Sigmoid colon (tissue), 6 donors: ENCODE measurements at regions not wholly inside any gene's neighbourhood (a gene's known extent, or its start where the extent isn't known, plus 50 kb on each side); places are given as distances from the start of the nearest gene placed in this dataset.

Experiments used
- DNase-seq: peaks from one replicate; pipeline ENCODE4 v3.0.0-alpha.2; 2019
- H3K27ac ChIP-seq, 4 donors: fragments of 200-600 bp; sonication (generic); one replicate each; pipeline ENCODE4 v1.5.1; 2016 to 2019; ENCODE audit warnings: mild to moderate bottlenecking in 1 of 4
- H3K27me3 ChIP-seq, 3 donors: fragments of 200-600 bp; sonication (generic); one replicate each; pipeline ENCODE4 v1.5.1; 2019; ENCODE audit warnings: mild to moderate bottlenecking in 1 of 3
- H3K36me3 ChIP-seq, 4 donors: fragments of 200-600 bp; sonication (generic); one replicate each; pipeline ENCODE4 v1.5.1; 2016 to 2019
- H3K4me1 ChIP-seq, 4 donors: fragments of 200-600 bp; sonication (generic); one replicate each; pipeline ENCODE4 v1.5.1; 2017 to 2019
- H3K4me3 ChIP-seq, 4 donors: fragments of 200-600 bp; sonication (generic); one replicate each; pipeline ENCODE4 v1.5.1; 2017 to 2019; ENCODE audit warnings: mild to moderate bottlenecking in 2 of 4, moderate library complexity in 1 of 4
- H3K9me3 ChIP-seq, 4 donors: fragments of 200-600 bp in 3 of 4; sonication (generic) in 3 of 4; one replicate each; pipeline versions ENCODE4 v1.5.1 to v1.6.1; 2013 to 2019
- EP300 ChIP-seq, 4 donors: sonication (generic); formaldehyde crosslinking; IDR thresholded peaks; one replicate each; pipeline ENCODE4 v1.6.1; 2017; ENCODE audit warnings: antibody characterized with exemption in 4 of 4
- POLR2A ChIP-seq, 2 donors: fragments of 450-650 bp; IDR thresholded peaks; one replicate each; pipeline ENCODE4 v1.6.1; 2016; ENCODE audit warnings: antibody characterized with exemption in 2 of 2, mild to moderate bottlenecking in 2 of 2, moderate library complexity in 2 of 2
- POLR2AphosphoS5 ChIP-seq, 4 donors: sonication (generic); formaldehyde crosslinking; IDR thresholded peaks; one replicate each; pipeline ENCODE4 v1.6.1; 2017; ENCODE audit warnings: antibody characterized with exemption in 4 of 4
- WGBS, 2 donors: extraction: QIAGEN DNeasy Blood & Tissue Kit; methylation state at CpG; one replicate each; pipeline ENCODE4 v1.1.7; 2013; 5-methylcytosine and 5-hydroxymethylcytosine counted together
- intact Hi-C: fragments of 100-400 bp; cut with DNase I; formaldehyde crosslinking; loops from one replicate; pipeline ENCODE4 v1.15.1; 2023
- TF ChIP-seq, protein P1 (sequence below), 4 experiments: fragments of 450-650 bp in 3 of 4; fragments of 200-600 bp in 1 of 4; IDR thresholded peaks; one replicate each; pipeline ENCODE4 v1.5.1; 2016 to 2019; ENCODE audit warnings: antibody characterized with exemption in 4 of 4, mild to moderate bottlenecking in 3 of 4, moderate library complexity in 2 of 4
- donor health status: healthy with polysubstance abuse.
- donor health status: healthy.

DNA sequence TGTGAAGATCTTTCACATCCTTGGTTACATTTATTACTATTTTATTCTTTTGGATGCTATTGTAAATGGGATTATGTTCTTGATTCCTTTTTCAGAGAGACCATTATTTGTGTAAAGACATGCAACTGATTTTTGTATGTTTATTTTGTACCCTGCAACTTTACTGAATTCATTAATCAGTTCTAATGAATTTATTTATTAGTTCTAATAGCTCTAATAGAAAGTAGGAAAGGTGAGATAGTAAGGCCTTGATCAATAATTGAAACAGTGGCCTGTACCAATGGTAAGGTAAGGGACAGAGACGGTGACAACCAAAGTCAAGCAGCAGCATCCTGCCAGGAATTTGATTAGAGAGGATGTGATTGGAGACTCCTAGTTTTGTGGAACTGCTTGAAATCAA, 224.1 kb downstream of the PHLDA1 start:
- Histone ChIP-seq H3K36me3 (no peaks in the 10 kb centered on the region), H3K4me3 (no peak overlapping the region), H3K27me3 (no peaks in the 10 kb centered on the region), H3K27ac (no peak overlapping the region), H3K9me3 (no peaks in the 10 kb centered on the region), H3K4me1 (no peaks in the 10 kb centered on the region)
- no peak for DNase-seq
- 47 to 97% methylated on average over 1 of the region's 1 CpG for WGBS, 2 donors
- intact Hi-C loops = no loop called here
- no peak for TF ChIP-seq EP300 (IDR thresholded peaks at IDR 0.05)
- TF ChIP-seq POLR2AphosphoS5 (IDR thresholded peaks at IDR 0.05) = no peak
- no peak for TF ChIP-seq POLR2A (IDR thresholded peaks at IDR 0.05)
- TF ChIP-seq, protein P1, sequence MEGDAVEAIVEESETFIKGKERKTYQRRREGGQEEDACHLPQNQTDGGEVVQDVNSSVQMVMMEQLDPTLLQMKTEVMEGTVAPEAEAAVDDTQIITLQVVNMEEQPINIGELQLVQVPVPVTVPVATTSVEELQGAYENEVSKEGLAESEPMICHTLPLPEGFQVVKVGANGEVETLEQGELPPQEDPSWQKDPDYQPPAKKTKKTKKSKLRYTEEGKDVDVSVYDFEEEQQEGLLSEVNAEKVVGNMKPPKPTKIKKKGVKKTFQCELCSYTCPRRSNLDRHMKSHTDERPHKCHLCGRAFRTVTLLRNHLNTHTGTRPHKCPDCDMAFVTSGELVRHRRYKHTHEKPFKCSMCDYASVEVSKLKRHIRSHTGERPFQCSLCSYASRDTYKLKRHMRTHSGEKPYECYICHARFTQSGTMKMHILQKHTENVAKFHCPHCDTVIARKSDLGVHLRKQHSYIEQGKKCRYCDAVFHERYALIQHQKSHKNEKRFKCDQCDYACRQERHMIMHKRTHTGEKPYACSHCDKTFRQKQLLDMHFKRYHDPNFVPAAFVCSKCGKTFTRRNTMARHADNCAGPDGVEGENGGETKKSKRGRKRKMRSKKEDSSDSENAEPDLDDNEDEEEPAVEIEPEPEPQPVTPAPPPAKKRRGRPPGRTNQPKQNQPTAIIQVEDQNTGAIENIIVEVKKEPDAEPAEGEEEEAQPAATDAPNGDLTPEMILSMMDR (IDR thresholded peaks at IDR 0.05) = no peak

- H3K27me3 ChIP-seq = no peaks in the 10 kb centered on the region
- no peaks in the 10 kb centered on the region for H3K36me3 ChIP-seq
- intact Hi-C loops = no loop called here
- DNase-seq = no peak
- no peak overlapping the region for H3K27ac ChIP-seq
- TF ChIP-seq, protein P1 (IDR thresholded peaks at IDR 0.05) = no peak
- TF ChIP-seq EP300 (IDR thresholded peaks at IDR 0.05) (no peak), POLR2A (IDR thresholded peaks at IDR 0.05) (no peak), POLR2AphosphoS5 (IDR thresholded peaks at IDR 0.05) (no peak)
- no peaks in the 10 kb centered on the region for H3K4me1 ChIP-seq
- whole genome bisulfite sequencing, 2 donors = 73 to 84% methylated on average over 2 of the region's 2 CpGs
- H3K4me3 ChIP-seq = no peak overlapping the region
- no peaks in the 10 kb centered on the region for H3K9me3 ChIP-seq
Observed at GRCh38 chr12:75805905-75806304, 225.7 kb downstream of the PHLDA1 start.

DNA sequence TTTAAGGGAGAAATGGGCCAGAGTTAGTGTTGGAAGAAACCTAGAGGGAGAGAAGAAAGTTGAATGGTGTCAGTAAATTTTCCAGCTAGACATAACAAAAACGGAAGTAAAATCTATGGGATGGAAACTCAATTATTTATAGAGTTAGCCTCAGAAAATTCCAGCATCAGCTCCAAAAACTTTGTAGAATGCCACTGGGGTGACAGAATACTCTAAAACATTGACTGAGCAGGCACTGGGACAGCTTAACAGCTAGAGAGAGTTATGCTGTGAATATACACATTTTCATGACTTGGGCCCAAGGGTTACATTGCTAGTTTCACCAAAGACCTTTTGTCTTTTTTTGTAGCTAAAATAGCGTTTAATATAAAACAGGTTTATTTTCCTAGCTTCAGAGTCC, 226.3 kb downstream of the PHLDA1 start:
- Histone ChIP-seq H3K9me3 (no peaks in the 10 kb centered on the region), H3K27me3 (no peaks in the 10 kb centered on the region), H3K27ac (no peak overlapping the region), H3K4me1 (no peaks in the 10 kb centered on the region), H3K36me3 (no peaks in the 10 kb centered on the region), H3K4me3 (no peak overlapping the region)
- no peak for DNase-seq
- intact Hi-C loops = no loop called here
- TF ChIP-seq, protein P1 (IDR thresholded peaks at IDR 0.05) = no peak
- TF ChIP-seq EP300 (IDR thresholded peaks at IDR 0.05) = no peak
- no peak for TF ChIP-seq POLR2A (IDR thresholded peaks at IDR 0.05)
- TF ChIP-seq POLR2AphosphoS5 (IDR thresholded peaks at IDR 0.05) = no peak
- 73 to 88% methylated on average over 2 of the region's 2 CpGs for WGBS, 2 donors

DNA sequence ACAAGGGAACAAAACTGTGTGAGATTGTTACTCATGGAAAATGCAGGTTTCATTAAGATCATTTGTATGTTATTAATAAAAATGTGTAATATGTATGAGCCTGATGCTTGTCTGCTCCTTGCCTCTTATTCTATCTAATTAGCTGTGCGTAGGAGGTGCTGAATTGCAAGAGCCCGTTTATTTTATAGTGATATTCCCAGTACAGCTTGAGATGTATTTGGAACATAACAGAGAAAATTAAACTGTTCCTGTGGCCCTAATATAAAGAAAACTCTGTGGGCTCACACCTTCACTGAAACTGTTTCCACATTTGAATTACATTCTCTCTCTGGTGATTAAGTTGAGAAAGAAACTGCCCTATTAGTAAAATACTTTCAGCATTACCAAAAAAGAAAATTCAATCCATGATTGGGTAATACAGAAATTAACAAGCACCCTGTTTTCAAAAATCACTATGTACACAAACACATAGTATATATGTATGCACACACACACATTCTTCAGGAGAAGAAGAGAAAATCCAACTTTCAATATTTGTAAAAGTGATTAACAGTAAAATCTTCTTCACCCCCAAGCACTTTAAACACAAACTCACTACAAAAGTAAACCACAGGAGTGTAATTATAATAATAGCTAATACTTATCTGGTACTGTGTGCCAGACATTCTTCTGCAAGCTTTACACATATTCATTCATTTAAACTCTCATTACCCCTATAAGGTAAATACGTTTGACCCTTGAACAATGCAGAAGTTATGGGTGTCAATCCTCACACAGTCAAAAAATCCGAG, 233.2 kb downstream of the PHLDA1 start:
- H3K36me3 ChIP-seq = no peaks in the 10 kb centered on the region
- no peak for TF ChIP-seq POLR2A (IDR thresholded peaks at IDR 0.05)
- no peak for TF ChIP-seq EP300 (IDR thresholded peaks at IDR 0.05)
- TF ChIP-seq POLR2AphosphoS5 (IDR thresholded peaks at IDR 0.05) = no peak
- TF ChIP-seq, protein P1 (IDR thresholded peaks at IDR 0.05) = no peak
- DNase-seq = no peak
- no peaks in the 10 kb centered on the region for H3K27me3 ChIP-seq
- no peak overlapping the region for H3K27ac ChIP-seq
- intact Hi-C loops = no loop called here
- H3K4me3 ChIP-seq = no peak overlapping the region
- H3K9me3 ChIP-seq = no peaks in the 10 kb centered on the region
- no peaks in the 10 kb centered on the region for H3K4me1 ChIP-seq
- WGBS, 2 donors = 76 to 83% methylated on average over 4 of the region's 4 CpGs

- no peak overlapping the region for H3K4me3 ChIP-seq
- H3K36me3 ChIP-seq = no peaks in the 10 kb centered on the region
- H3K4me1 ChIP-seq = no peaks in the 10 kb centered on the region
- no peak overlapping the region for H3K27ac ChIP-seq
- no peaks in the 10 kb centered on the region for H3K27me3 ChIP-seq
- TF ChIP-seq POLR2A (IDR thresholded peaks at IDR 0.05) = no peak
- TF ChIP-seq, protein P1 (IDR thresholded peaks at IDR 0.05) = no peak
- no peak for TF ChIP-seq POLR2AphosphoS5 (IDR thresholded peaks at IDR 0.05)
- no peak for TF ChIP-seq EP300 (IDR thresholded peaks at IDR 0.05)
- no peaks in the 10 kb centered on the region for H3K9me3 ChIP-seq
- DNase-seq = no peak
- intact Hi-C loops = no loop called here
Observed at GRCh38 chr12:75795125-75795524, 236.5 kb downstream of the PHLDA1 start.
